NCI-H748 treated with DMSO at 0.1 percent for 48 hours (cell line): ENCODE measurements at regions not wholly inside any gene's neighbourhood (a gene's known extent, or its start where the extent isn't known, plus 50 kb on each side); places are given as distances from the start of the nearest gene placed in this dataset.
A peak's percentile ranks its signal among the peaks of the same experiment; 100 is the strongest.
"Not testable (repeated sequence)": the region's sequence is repeated elsewhere in the genome, so short reads cannot be mapped to it uniquely, and the experiment has no call there.

Experiments
- DNase-seq: peaks from one replicate; lab custom pipeline; 2025; lab: John Stamatoyannopoulos, UW

DNA sequence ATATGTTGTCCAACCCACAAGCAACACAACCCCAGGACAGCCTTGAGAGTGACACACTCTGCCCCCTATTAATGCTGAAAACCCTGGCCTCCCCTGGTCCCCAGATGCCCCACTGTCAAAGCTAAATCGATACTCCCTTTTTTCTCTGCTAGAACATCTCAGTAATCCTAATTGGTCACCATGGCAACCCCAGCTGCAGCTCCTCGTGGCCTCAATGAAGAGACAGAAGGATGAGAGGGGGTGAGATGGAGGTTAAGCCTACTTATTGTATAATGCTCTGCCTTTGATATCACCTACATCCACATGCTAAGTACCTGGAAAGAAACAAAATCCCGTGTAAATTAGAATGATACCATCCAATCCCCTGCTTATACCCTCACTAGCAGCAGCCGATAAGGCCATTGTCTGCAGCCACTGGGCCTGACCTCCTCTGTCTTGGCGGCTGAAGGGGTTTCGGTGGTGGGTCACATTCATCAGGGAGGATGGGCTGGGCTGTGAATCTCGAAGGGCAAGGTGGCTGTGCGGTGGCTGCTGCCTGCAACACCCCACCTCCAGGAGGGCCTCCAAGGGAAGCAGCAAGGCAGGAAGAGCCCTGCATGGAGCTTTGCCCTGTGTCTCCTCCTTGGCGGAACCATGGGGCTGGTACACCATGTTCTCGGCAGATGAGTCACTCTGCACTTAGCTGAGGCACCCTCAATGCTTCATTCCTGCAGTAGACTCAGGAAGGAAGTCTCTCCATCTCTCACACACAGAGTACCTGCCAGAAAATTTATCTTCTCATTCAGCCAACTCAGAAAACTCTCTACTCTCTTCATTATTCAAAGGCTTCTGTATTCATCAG, 399.5 kb downstream of the BUD13 start:
- peak; percentile 51 for DNase-seq

DNA sequence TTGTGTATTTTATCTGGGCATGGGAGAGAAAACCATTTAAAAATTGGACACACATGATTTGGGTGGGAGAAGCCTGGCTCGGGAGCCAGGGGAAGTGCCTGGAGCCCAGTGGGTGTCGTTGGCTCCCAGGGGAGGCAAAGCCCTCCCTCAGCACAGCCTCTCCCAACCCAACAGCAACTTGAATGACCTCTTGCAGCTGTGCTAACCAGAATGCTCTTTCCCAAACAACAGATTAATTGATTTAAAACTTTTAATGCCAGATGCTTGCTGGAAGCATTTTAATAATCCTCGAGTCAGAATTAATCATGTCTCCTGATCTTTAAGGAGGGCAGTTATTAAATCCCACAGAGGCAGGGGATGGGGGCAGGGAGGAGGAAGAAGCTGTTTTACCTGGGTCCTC, 401.6 kb downstream of the BUD13 start:
- DNase-seq, result no peak

DNA sequence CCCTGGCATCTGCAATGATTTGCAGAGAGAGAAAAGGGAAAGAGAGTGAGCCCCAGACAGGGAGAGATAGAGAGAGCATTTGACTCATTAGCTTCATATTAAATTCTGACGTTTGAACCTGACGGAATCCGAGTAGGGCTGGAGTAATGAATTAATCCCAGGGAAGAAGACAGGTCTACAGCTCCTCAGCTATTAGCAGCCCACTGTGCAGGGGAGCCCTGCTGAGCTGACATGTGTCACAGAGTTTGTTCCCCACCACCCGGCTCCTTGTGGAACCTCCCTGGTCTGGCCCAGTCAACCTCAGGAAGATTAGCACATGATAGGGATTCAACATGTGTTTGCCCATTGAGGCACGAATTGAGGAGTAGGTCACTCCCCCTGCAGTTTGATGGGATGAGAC, 404.0 kb downstream of the BUD13 start:
- DNase-seq, result no peak

DNA sequence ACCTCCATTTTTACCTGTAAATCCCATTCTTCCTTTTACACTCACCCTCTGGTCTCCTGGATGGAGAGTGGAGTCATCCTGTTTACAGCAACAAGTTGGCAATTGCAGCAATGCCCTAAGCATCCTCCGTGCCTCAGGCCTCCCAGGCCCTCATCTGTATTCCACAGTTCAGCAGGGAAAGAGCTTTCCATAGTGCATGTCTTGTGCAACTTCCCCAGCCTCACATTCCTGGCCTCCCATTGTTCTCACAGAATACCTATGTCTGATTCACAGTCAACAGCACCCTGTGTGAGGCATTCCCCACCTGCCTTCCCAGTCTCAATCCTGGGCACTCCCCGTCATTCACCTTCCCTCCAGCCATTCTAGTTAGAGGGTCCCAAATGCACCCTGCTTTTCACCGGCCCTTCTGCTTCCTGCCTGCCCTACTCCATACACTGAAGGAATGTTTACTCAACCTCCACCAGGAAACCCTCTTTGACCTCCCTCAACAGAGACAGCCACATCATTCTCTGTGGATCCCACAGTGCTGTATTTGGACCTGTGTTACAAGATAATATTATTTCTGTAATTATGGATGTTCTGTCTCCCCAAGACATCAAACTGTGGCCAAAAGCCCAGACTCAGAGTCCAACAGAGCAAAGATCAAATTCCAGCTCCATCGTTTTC, 405.7 kb downstream of the BUD13 start:
- DNase-seq, result no peak

DNA sequence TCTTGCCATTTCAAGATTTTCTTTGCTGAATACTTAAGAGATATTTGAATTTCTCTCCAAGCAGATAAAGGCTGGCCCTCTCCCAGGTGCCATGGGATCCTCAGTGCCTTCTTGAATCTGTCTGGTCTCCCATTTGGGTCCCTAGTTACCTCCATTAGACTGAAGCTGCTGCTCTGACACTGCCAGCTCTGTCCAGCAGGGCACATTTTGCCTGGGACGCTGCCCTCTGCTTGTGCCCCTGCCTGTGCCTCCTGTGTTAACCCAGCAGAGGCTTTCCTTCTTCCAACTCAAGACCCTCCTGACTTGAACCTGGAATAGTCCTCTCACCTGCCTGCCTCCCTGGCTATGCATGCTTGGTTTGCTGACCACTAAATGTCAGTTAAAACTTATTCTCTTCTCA, 406.3 kb downstream of the BUD13 start:
- DNase-seq, result no peak

DNA sequence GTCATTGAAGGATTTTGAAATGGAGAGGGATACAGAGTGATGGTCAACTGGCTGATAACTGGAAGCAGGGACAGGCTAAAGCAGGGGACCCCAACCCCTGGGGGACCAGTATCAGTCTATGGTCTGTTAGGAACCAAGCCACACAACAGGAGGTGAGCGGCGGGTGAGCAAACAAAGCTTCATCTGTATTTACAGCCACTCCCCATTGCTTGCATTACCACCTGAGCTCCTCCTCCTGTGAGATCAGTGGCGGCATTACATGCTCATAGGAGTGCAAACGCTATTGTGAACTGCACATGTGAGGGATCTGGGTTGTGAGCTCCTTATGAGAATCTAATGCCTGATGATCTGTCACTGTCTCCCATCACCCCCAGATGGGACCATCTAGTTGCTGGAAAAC, 407.9 kb downstream of the BUD13 start:
- DNase-seq, result not testable (repeated sequence)

DNA sequence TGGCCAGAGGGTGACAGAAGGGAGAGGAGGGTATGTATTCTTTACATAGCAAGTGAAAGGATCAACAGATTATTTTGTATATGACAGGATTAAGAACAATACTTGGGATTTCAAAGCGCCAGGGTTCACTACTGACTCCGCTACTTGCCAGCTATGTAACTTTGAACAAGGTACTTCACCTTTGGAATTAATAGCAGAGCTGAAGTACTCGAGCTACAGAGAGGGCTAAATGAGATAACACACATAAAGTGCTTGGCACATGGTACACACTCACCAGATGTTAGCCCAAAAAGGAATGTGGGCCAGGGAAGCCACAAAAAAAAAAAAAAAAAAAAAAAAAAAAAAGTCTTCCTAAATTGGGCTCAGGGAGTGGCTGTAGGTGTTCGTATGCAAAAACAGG, 408.4 kb downstream of the BUD13 start:
- DNase-seq, result no peak

DNA sequence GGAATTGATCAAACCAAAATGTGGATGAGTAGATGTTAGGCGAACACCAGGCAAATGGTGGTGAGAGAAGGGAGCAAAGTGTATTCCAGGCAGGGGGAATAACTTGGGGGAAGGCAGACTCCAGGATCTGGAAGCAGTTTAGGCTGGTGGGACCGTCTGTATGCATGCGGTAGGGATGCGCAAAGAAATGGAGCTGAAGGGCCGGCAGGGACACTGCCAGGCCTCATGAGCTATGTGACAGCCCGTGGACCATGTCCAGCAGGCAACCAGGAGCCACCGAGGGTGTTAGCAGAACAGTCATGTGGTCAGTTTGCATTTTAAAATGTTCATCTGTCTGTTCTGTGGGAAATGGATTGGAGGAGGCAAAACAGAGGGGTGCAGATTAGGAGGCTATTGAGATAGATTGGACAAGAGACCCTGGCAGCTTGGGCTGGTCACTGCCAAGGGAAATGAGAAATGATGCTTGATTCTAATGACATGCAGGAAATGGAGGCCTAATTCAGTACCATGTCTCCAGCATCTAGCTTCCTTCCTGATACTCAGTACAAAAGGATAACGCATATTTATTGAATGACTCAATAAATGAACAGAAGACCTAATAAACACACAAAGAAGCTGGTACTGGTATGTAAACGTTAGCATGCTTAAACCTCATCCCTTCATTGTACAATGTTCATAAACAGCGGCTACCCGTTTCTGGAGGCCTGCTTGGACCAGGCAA, 412.4 kb downstream of the BUD13 start:
- DNase-seq, result no peak

DNA sequence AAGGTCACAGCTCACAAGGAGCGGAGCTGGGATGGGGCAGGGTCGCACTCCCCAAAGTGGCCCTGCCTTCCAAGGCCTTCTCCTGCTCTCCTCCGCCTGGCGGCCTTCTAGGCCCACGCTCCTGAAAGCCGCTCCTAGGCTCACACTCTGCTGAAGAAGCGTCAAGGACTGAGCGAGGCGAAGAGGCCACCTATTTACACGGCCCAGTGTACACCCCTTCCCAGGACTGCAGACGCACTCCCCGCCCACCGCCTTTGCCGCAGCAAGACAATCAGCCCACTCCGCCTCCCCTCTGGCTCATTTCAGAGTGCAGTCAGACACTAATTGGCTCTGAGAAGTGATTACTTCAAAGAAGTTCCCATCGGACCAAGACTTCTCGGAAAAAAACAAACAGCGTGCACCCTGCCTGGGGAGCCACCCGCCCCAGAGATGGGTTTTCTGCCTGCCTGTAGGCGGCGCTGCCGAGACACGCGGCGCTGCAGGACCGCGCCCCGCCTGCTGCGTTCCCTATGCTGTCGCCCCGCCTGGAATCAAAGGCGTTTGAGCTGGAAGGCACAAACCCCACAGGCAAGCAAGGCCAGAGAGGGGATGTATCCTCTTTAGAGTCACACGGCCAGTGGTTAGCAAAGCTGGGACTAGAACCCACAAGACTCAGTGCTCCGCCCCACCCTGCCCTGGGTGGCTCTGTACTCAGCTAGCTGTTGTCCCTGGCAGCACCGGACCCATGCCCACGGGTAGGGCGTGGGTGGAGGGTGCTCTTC, 414.8 kb downstream of the BUD13 start:
- no peak for DNase-seq

DNA sequence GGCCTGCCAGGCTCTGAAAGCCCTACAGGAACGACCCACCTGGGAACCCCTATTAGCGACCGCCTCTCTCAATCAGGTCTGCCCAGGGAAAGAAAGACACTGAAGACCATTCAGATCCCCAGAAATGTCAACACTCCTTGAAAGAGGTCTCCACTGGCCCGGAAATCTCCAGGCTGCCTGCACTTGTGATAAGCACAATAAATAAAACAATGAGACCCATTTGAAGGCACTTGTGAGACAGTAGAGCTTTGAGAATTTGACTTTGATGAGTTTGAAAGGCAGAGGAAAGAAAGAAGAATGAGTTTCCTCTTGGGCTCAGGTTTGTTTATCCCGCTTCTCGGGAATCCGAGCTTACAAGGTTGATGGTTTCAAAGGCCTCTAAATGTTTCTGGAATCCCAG, 416.3 kb downstream of the BUD13 start:
- no peak for DNase-seq

DNA sequence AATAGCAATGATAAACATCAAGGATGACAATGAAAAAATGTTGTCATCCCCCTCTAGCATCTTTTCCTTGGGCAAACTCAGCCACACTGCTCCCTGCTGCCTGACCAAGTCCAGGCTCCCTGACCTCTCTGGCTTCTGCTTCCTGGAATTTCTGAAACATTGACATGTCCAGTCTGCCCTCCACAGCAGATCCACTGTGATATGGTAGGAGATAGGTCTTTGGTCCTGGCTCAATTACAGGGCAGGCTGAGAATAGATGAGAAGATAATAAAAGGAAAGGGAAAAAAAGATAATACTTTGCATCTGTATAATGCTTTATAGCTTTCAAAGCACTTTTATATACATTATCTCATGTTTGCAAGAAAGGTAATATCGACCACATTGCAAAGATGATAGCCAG, 417.7 kb downstream of the BUD13 start:
- DNase-seq, result no peak

DNA sequence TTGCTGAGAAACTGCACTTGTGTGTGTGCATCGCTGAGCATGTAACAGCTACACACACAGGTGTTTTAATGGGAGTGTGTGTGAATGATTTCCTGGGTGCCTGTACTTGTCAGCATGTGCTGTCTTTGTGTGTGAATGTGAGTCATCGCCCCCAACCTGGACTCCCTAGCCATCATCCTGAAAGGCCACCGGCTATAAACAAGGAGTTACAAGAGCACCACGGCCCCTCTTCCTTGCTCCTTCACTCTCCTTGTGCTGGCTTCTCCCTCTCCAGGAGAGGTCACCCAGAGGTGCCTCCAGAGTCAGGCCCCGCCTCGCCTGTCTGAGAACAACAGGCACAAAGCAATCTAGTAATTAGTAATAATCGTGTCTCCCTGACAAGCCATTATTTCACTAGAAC, 419.2 kb downstream of the BUD13 start:
- no peak for DNase-seq

DNA sequence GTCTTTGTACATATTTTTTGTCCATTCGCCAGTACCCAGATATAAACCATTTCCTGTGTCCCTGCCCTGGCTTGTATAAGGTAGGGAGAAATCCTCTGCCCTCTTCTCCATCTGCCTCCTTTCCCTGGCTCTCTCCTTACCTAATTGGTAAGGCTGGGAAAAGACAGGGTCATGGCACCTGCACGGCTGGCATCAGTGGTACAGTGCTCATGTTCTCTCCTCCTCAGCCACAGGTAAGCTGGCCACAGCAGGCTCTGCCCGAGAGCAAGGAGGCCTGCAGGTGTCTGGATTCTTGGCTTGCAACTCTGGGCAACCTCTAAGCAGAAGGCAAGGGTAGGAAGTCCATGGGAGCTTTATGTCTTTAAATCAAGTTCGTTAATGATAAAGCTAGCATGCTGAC, 419.9 kb downstream of the BUD13 start:
- DNase-seq, result no peak

DNA sequence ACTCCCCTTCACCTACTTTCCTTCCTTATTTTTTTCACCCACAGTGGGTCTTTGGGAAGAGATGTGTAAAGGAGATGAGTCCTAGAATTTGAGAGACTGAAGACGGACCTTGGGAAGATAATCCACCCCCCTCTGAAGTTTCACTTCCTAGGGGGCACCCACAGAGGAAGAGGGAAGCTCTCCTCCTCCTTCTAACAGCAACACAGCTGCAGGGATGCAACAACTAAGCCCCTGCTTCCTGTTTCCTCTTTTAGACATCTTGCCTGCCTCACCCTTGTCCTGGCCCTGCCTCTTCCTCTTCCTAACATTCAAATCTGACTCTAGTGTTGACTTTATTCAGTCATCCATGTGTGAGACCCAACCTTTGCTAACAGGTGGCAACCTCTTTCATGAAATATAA, 424.6 kb downstream of the BUD13 start:
- peak; percentile 14 for DNase-seq

DNA sequence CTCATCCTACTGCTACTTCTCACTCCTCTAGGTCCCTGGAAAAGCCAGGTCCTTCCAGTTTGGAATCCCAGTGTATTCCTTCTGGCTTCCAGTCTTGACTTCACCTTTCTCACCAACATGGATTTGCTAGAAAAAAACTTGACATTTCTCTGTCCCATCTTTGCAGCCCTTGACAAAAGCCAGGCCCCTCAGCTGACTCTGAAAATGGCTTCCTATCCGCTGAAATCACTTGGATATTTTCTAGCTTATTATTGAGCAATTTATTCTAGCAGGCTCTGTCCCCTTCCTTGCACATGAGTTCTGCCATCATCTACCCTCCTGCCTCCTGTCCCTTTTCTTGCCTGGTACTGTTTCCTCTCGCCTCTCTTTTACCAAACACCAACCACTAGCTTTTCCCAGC, 427.2 kb downstream of the BUD13 start:
- no peak for DNase-seq

DNA sequence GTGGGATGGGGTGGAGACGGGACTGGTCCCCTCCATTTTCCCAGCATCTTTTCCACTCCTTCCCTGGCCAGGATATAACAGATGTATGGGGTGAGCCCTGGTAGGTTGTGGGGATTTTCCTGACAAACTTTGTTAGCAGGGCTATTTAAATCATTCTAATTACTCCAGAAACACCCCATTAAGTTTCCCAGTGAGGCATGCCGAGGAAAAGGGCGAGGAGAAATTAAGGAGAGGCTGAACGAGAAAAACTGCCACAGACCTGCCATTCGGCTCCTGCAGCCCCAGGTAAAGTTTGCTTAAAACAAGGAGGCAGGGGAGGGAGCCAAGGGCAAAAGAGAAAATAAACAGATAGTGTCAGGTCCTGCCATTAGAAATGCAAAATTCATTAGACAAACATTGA, 428.2 kb downstream of the BUD13 start:
- no peak for DNase-seq

DNA sequence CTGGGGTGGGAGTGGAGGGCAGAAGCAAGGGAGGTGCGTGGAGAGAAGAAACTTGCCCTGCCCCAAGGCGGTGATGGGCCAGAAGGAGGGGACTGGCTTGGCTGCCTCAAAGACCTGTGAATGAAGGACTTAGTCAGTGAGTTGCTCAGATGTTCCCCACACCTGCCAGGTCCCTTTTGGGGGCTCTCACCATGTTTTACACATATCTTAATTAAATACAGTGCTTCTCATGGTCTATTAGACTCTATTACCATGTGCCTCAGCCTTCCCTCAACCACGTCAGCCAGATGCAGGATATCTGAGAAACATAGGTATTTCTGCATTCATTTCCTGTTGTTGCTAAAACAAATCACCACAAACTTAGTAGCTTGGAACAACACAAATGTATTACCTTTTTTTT, 429.5 kb downstream of the BUD13 start:
- DNase-seq, result no peak

DNA sequence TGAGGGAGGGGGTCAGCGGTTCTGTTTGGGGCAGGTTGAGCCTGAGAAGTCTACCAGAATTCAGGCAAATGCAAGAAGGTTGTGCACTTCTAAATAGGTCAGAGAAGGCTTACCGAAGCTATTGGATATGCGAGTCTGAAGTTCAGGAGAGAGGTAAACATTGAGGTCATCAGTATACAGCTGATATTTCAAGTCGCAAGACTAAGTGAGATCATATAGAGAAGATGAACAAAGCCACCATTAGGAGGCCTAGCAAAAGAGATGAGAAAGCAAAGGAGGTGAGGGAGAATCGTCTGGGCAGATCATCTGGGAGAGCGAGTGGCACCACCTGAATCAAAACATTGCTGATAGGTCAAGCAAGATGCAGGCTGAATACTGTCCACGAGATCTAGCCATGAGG, 430.6 kb downstream of the BUD13 start:
- DNase-seq, result no peak

DNA sequence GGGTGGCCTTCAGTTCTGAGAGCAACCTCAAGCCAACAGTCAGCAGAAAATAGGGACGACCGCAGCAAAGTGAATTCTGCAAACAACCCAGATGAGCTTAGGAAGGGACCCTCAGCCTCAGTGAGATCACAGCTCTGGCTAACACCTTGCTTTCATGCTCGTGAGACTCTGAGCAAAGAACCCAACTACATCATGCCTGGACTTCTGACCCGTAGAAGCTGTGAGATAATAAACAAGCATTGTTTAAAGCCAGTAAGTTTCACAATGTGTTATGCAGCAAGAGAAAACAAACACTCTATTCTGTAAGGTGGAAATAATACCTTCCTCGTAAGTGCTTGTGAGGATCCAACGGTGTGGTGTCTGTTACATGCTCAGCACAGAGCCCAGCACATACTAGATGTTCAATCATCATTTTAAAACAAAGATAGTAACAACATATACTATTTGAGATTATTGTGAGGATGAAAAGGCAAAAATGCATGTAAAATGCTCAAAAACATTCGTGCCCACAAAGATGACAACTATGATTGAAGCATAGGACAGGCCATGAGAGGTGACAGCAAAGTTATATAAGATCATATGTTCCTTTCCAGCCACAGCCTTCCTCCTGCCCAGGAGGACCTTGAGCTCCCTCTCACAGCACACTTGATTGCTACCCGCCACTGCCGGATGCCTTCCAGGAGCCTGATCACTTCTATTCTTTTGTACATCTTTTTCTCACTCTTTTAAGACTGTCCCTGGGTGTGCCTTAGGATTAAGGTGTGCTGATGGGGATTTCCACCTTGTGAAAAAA, 433.3 kb downstream of the BUD13 start:
- DNase-seq, result no peak

DNA sequence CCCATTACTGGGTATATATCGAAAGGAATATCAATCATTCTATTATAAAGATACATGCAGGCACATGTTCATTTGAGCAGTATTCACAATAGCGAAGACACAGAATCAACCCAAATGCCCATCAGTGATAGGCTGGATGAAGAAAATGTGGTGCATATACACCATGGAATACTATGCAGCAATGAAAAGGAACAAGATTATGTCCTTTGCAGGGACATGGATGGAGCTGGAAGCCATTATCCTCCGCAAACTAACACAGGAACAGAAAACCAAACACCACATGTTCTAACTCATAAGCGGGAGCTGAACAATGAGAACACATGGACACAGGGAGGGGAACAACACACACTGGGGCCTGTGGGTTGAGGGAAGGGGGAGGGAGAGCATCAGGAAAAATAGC, 434.3 kb downstream of the BUD13 start:
- not testable (repeated sequence) for DNase-seq

DNA sequence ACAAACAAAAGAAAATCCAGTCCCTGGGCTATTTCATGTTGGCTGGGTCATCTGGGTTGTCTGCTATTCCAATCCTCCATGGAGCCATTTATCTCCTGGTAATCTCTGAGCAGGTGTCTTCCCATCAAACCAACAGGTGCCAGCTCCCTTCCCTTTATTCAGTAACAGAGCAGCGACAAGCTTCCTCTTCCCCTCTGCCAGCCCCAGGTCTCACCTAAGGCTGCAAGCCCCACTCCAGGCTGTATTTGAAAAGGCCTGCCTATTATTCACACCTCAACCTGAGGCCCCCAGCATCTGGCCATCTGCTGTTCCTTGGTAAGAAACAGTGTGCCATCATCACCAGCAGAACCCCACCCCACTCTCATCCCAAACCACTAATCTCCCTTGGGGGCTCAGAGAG, 436.2 kb downstream of the BUD13 start:
- DNase-seq, result no peak

DNA sequence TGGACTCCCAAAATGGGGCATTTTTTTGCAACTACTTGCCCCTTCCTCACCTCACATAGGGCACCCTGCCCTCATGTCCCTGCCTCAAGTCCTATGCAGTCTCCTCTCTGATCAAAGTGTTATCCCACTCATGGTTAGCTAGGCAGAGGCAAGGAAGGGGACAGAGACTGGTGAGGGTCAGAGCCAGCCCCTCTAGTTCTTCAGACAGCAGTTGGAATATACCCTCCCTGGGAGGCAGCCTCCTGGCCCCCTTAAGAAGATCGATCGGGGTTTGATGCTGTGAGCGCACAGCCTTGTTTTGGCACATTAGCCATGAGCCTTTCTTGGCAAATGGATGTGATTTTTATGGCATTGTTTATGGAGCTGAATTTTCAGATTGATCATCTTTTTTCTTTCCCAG, 436.9 kb downstream of the BUD13 start:
- no peak for DNase-seq
